H1 (cell line): ENCODE measurements at regions not wholly inside any gene's neighbourhood (a gene's known extent, or its start where the extent isn't known, plus 50 kb on each side); places are given as distances from the start of the nearest gene placed in this dataset.

Source experiments
- CTCF ChIA-PET: fragments of 300-600 bp; sonication (Branson Sonifier 250); formaldehyde crosslinking; loops from one replicate; lab custom pipeline; 2021; ENCODE audit not compliant: partially characterized antibody; lab: Charles Lee
- POLR2A ChIA-PET: fragments of 300-600 bp; sonication (Branson Sonifier 250); formaldehyde crosslinking; loops from one replicate; lab custom pipeline; 2021; ENCODE audit warnings: inconsistent platforms; ENCODE audit not compliant: partially characterized antibody; lab: Charles Lee
- DNase-seq, 2 experiments: peaks; one replicate each; pipeline versions ENCODE4 v3.0.0 to v3.0.0-alpha.2; 2010 to 2022; ENCODE audit warnings: low spot score in 2 of 2, low read depth in 1 of 2, mixed read lengths in 1 of 2
- FAIRE-seq: peaks from 2 replicates; lab custom pipeline; 2011; peaks lifted over from hg19 to GRCh38; lab: Jason Lieb, UNC
- H2AFZ ChIP-seq: 2 replicates; pipeline ENCODE4 v1.8.1; 2012; ENCODE audit warnings: low read length, inconsistent platforms
- H2AK5ac ChIP-seq: 2 replicates; pipeline ENCODE4 v1.6.1; 2013; ENCODE audit warnings: low read depth, low read length
- H2BK120ac ChIP-seq: replicated peaks from 2 replicates; pipeline ENCODE3; 2013; ENCODE audit warnings: low read depth, low read length, inconsistent platforms
- H2BK12ac ChIP-seq: 2 replicates; pipeline ENCODE4 v1.6.1; 2013; ENCODE audit warnings: low read depth, low read length
- H2BK15ac ChIP-seq: 2 replicates; pipeline ENCODE4 v1.6.1; 2013; ENCODE audit warnings: low read length
- H2BK20ac ChIP-seq: 2 replicates; pipeline ENCODE4 v1.6.1; 2013; ENCODE audit warnings: low read length
- H2BK5ac ChIP-seq: 2 replicates; pipeline ENCODE4 v1.6.1; 2013; ENCODE audit warnings: low read depth, low read length
- H3K14ac ChIP-seq: 2 replicates; pipeline ENCODE4 v1.6.1; 2013; ENCODE audit warnings: inconsistent platforms; ENCODE audit not compliant: insufficient read length
- H3K18ac ChIP-seq: 2 replicates; pipeline ENCODE4 v1.6.1; 2013; ENCODE audit warnings: low read length; ENCODE audit errors: extremely low read depth
- H3K23ac ChIP-seq: 2 replicates; pipeline ENCODE4 v1.6.1; 2013; ENCODE audit warnings: inconsistent platforms; ENCODE audit not compliant: insufficient read length
- H3K23me2 ChIP-seq: 2 replicates; pipeline ENCODE4 v1.6.1; 2013; ENCODE audit warnings: low read depth, low read length
- H3K27ac ChIP-seq: 2 replicates; pipeline ENCODE4 v1.6.1; 2011; ENCODE audit warnings: low read depth, low read length, inconsistent platforms
- H3K27me3 ChIP-seq, 4 experiments: replicated peaks in 1 of 4; 1 replicate in 1 of 4; 2 replicates in 3 of 4; pipeline versions ENCODE4 v1.6.1 to v1.8.1; 2011 to 2013; ENCODE audit warnings: low read length in 3 of 4, mild to moderate bottlenecking in 3 of 4, inconsistent platforms in 2 of 4, mixed read lengths in 2 of 4, moderate library complexity in 1 of 4; ENCODE audit not compliant: control insufficient read depth in 3 of 4, insufficient read depth in 3 of 4; ENCODE audit errors: extremely low read depth in 1 of 4
- H3K36me3 ChIP-seq, 4 experiments: 2 replicates each; pipeline versions ENCODE4 v1.6.1 to v1.8.1; 2011 to 2013; ENCODE audit warnings: mild to moderate bottlenecking in 4 of 4, low read length in 3 of 4, moderate library complexity in 2 of 4, control low read depth in 1 of 4, inconsistent platforms in 1 of 4; ENCODE audit not compliant: insufficient read depth in 4 of 4, control insufficient read depth in 2 of 4
- H3K4ac ChIP-seq: replicated peaks from 2 replicates; pipeline ENCODE3; 2013; ENCODE audit warnings: low read length, low read depth, mixed read lengths, inconsistent platforms; ENCODE audit not compliant: insufficient read length
- H3K4me1 ChIP-seq, 4 experiments: replicated peaks in 1 of 4; 1 replicate in 1 of 4; 2 replicates in 3 of 4; pipeline versions ENCODE4 v1.6.1 to v1.8.1; 2011 to 2013; ENCODE audit warnings: low read length in 3 of 4, inconsistent platforms in 2 of 4, mixed read lengths in 1 of 4; ENCODE audit not compliant: insufficient read depth in 4 of 4, control insufficient read depth in 3 of 4
- H3K4me2 ChIP-seq, 2 experiments: 2 replicates each; pipeline versions ENCODE4 v1.6.1 to v1.8.1; 2011 to 2013; ENCODE audit warnings: low read depth in 2 of 2, low read length in 2 of 2, control low read depth in 1 of 2, inconsistent platforms in 1 of 2, mild to moderate bottlenecking in 1 of 2; ENCODE audit not compliant: insufficient read depth in 1 of 2
- H3K4me3 ChIP-seq, 4 experiments: fragments of 200-600, 300-600 bp in 1 of 4; sonication (generic), shearing (Covaris generic), sonication (Bioruptor Twin) in 1 of 4; 2 replicates each; pipeline versions ENCODE4 v1.5.1 to v1.8.1; 2011 to 2016; ENCODE audit warnings: low read length in 4 of 4, low read depth in 3 of 4, control low read depth in 2 of 4, inconsistent platforms in 2 of 4, mild to moderate bottlenecking in 2 of 4, mixed read lengths in 1 of 4, moderate library complexity in 1 of 4; ENCODE audit not compliant: insufficient read depth in 2 of 4; ENCODE audit errors: extremely low read depth in 1 of 4
- H3K56ac ChIP-seq: replicated peaks from 2 replicates; pipeline ENCODE3; 2013; ENCODE audit warnings: low read depth, mild to moderate bottlenecking, mixed read lengths, low read length, inconsistent platforms; ENCODE audit not compliant: insufficient read length
- H3K79me1 ChIP-seq: 2 replicates; pipeline ENCODE4 v1.6.1; 2013; ENCODE audit warnings: low read depth, low read length, control low read depth
- H3K79me2 ChIP-seq, 2 experiments: 2 replicates each; pipeline versions ENCODE4 v1.6.1 to v1.8.1; 2012 to 2013; ENCODE audit warnings: low read length in 2 of 2, mild to moderate bottlenecking in 2 of 2, inconsistent platforms in 1 of 2; ENCODE audit not compliant: insufficient read depth in 2 of 2, control insufficient read depth in 1 of 2
- H3K9ac ChIP-seq, 4 experiments: replicated peaks in 1 of 4; 1 replicate in 1 of 4; 2 replicates in 3 of 4; pipeline versions ENCODE4 v1.6.1 to v1.8.1; 2011 to 2013; ENCODE audit warnings: low read depth in 3 of 4, low read length in 3 of 4, control low read depth in 2 of 4, mild to moderate bottlenecking in 2 of 4, moderate library complexity in 2 of 4, inconsistent platforms in 1 of 4; ENCODE audit errors: extremely low read depth in 1 of 4
- H3K9me3 ChIP-seq, 2 experiments: 2 replicates each; pipeline versions ENCODE4 v1.6.1 to v1.8.1; 2012 to 2013; ENCODE audit warnings: mild to moderate bottlenecking in 2 of 2, moderate library complexity in 2 of 2, control low read depth in 1 of 2, inconsistent platforms in 1 of 2, low read depth in 1 of 2, low read length in 1 of 2, mixed read lengths in 1 of 2; ENCODE audit not compliant: insufficient read depth in 2 of 2
- H4K20me1 ChIP-seq, 2 experiments: replicated peaks in 1 of 2; 2 replicates each; pipeline versions ENCODE3 to v1.8.1; 2011 to 2013; ENCODE audit warnings: inconsistent platforms in 2 of 2, low read length in 2 of 2, mild to moderate bottlenecking in 1 of 2; ENCODE audit not compliant: insufficient read depth in 2 of 2, control insufficient read depth in 1 of 2
- H4K5ac ChIP-seq: 2 replicates; pipeline ENCODE4 v1.6.1; 2013; ENCODE audit warnings: low read length, low read depth, mixed read lengths, inconsistent platforms; ENCODE audit not compliant: insufficient read length
- H4K8ac ChIP-seq: 2 replicates; pipeline ENCODE4 v1.8.0; 2013; ENCODE audit warnings: mild to moderate bottlenecking, moderate library complexity, low read length, inconsistent platforms; ENCODE audit not compliant: insufficient read depth; ENCODE audit errors: extremely low read depth
- H4K91ac ChIP-seq: replicated peaks from 2 replicates; pipeline ENCODE3; 2013; ENCODE audit warnings: low read length, mixed read lengths, inconsistent platforms; ENCODE audit not compliant: insufficient read length
- ASH2L ChIP-seq: fragments of 200-600, 300-600 bp; sonication (generic); IDR thresholded peaks from one replicate; pipeline ENCODE4 v1.7.1; 2017; ENCODE audit warnings: low read length
- CREB1 ChIP-seq: IDR thresholded peaks from 2 replicates; pipeline ENCODE4 v1.6.1; 2012; ENCODE audit warnings: inconsistent platforms
- EP300 ChIP-seq, 2 experiments: IDR thresholded peaks; 1 replicate in 1 of 2; 2 replicates in 1 of 2; pipeline ENCODE4 v1.6.1; 2011 to 2012; ENCODE audit warnings: low read depth in 2 of 2, low read length in 2 of 2, mild to moderate bottlenecking in 2 of 2, borderline replicate concordance in 1 of 2, inconsistent platforms in 1 of 2, moderate library complexity in 1 of 2
- HDAC2 ChIP-seq, 2 experiments: fragments of 300-600 bp in 1 of 2; sonication (generic) in 1 of 2; IDR thresholded peaks; 2 replicates each; pipeline ENCODE4 v1.6.1; 2011 to 2012; ENCODE audit warnings: low read depth in 2 of 2, low read length in 2 of 2, mild to moderate bottlenecking in 2 of 2, moderate library complexity in 2 of 2, borderline replicate concordance in 1 of 2, inconsistent platforms in 1 of 2
- KDM1A ChIP-seq: fragments of 200-600, 300-600 bp; sonication (generic); IDR thresholded peaks from 2 replicates; pipeline ENCODE4 v1.7.1; 2016; ENCODE audit warnings: mild to moderate bottlenecking, low read length, borderline replicate concordance
- NANOG ChIP-seq: IDR thresholded peaks from 2 replicates; pipeline ENCODE4 v1.6.1; 2011; ENCODE audit warnings: low read length, low read depth, mild to moderate bottlenecking, inconsistent platforms; ENCODE audit not compliant: insufficient read depth, poor library complexity, severe bottlenecking
- SIRT6 ChIP-seq: IDR thresholded peaks from one replicate; pipeline ENCODE4 v1.7.1; 2012; ENCODE audit warnings: low read length, inconsistent platforms
- TAF7 ChIP-seq: optimal IDR thresholded peaks from 2 replicates; pipeline ENCODE3; 2011; ENCODE audit warnings: low read depth, mild to moderate bottlenecking, inconsistent platforms, low read length, moderate library complexity, borderline replicate concordance
- WGBS, 2 experiments: shearing (Covaris generic) in 1 of 2; methylation state at CpG; one replicate each; pipeline versions ENCODE4 v1.1.6 to v1.1.7; 2013 to 2015; ENCODE audit warnings: low lambda C conversion rate in 2 of 2, mixed read lengths in 2 of 2, inconsistent platforms in 1 of 2, low coverage in 1 of 2, missing lambda C conversion rate in 1 of 2; ENCODE audit not compliant: insufficient replicate concordance in 2 of 2, insufficient coverage in 1 of 2, insufficient read length in 1 of 2; ENCODE audit errors: extremely low coverage in 1 of 2, missing lambda C conversion rate in 1 of 2; 5-methylcytosine and 5-hydroxymethylcytosine counted together
- TF ChIP-seq, protein P1 (sequence below): IDR thresholded peaks from 2 replicates; pipeline ENCODE4 v1.6.1; 2012; ENCODE audit warnings: inconsistent platforms
- TF ChIP-seq, protein P2 (sequence below), 3 experiments: IDR thresholded peaks; 1 replicate in 2 of 3; 2 replicates in 1 of 3; pipeline versions ENCODE4 v1.5.1 to v1.6.1; 2011; ENCODE audit warnings: low read length in 3 of 3, mild to moderate bottlenecking in 3 of 3, inconsistent platforms in 2 of 3, low read depth in 1 of 3, moderate library complexity in 1 of 3; ENCODE audit not compliant: insufficient read depth in 1 of 3; ENCODE audit errors: control extremely low read depth in 1 of 3

DNA sequence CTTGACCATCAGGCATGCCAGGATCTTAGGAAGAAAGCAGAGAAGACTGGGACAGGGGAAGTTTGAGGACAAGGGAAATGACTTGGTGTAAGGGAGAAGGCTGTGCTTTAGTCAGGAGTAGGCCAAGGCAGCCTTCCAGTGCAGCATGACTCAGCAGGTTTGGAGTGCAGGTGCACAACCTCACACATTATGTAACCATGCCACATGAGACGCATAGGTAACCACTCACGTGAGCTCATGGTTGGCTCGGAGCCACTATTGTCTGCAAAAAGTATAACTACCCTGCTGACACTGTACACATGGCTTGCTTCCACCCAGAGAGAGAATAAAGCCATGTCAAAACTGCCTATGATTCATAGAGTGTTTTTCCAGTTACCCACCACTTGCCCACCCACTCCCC is 715.9 kb downstream of the SMARCA1 start:
- Histone ChIP-seq H3K79me1 (no peaks in the 10 kb centered on the region), H4K8ac (no peak overlapping the region), H3K27ac (no peak overlapping the region), H2BK20ac (no peak overlapping the region), H3K4me2 (no peak overlapping the region), H3K36me3 (no peaks in the 10 kb centered on the region), H2BK5ac (no peak overlapping the region), H3K4me3 (no peak overlapping the region), H2AK5ac (no peak overlapping the region), H3K79me2 (no peaks in the 10 kb centered on the region), H4K5ac (no peak overlapping the region), H3K14ac (no peak overlapping the region), H2BK12ac (no peak overlapping the region), H3K4ac (no peak overlapping the region), H2BK120ac (no peak overlapping the region), H3K23ac (no peak overlapping the region), H4K20me1 (no peaks in the 10 kb centered on the region), H4K91ac (no peak overlapping the region), H3K56ac (no peak overlapping the region), H2AFZ (no peak overlapping the region), H3K9me3 (peaks cover 12 to 15% of the 10 kb centered on the region in 2 experiments; a peak in 2 of 4 replicates), H3K9ac (no peak overlapping the region), H3K18ac (no peak overlapping the region), H2BK15ac (no peak overlapping the region), H3K27me3 (no peaks in the 10 kb centered on the region), H3K4me1 (no peaks in the 10 kb centered on the region), H3K23me2 (no peaks in the 10 kb centered on the region)
- DNase-seq, result no peak
- FAIRE-seq, result no peak
- 96% methylated on average over 3 of the region's 3 CpGs; no CpG with 5 or more reads in 1 of the 2 experiments for WGBS, 2 experiments
- CTCF ChIA-PET, result interaction anchor here (1.4 to 5.1 kb wide), 2 partner anchors 9 to 169 kb away, joined by 4 to 22 read pairs; no protein-coding TSS in a partner anchor
- POLR2A ChIA-PET, result no interaction called here
- TF ChIP-seq CREB1 (no peak), ASH2L (no peak), SIRT6 (no peak), KDM1A (no peak), HDAC2 (IDR thresholded peaks at IDR 0.05; ENCODE audit: borderline replicate concordance in 1 of 2, low read depth in 2 of 2, low read length in 2 of 2) (no peak), NANOG (no peak), EP300 (IDR thresholded peaks at IDR 0.05; ENCODE audit: borderline replicate concordance in 1 of 2, low read depth in 2 of 2, low read length in 2 of 2) (no peak), TAF7 (no peak)
- TF ChIP-seq, protein P1, sequence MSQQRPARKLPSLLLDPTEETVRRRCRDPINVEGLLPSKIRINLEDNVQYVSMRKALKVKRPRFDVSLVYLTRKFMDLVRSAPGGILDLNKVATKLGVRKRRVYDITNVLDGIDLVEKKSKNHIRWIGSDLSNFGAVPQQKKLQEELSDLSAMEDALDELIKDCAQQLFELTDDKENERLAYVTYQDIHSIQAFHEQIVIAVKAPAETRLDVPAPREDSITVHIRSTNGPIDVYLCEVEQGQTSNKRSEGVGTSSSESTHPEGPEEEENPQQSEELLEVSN, result no peak
- TF ChIP-seq, protein P2, sequence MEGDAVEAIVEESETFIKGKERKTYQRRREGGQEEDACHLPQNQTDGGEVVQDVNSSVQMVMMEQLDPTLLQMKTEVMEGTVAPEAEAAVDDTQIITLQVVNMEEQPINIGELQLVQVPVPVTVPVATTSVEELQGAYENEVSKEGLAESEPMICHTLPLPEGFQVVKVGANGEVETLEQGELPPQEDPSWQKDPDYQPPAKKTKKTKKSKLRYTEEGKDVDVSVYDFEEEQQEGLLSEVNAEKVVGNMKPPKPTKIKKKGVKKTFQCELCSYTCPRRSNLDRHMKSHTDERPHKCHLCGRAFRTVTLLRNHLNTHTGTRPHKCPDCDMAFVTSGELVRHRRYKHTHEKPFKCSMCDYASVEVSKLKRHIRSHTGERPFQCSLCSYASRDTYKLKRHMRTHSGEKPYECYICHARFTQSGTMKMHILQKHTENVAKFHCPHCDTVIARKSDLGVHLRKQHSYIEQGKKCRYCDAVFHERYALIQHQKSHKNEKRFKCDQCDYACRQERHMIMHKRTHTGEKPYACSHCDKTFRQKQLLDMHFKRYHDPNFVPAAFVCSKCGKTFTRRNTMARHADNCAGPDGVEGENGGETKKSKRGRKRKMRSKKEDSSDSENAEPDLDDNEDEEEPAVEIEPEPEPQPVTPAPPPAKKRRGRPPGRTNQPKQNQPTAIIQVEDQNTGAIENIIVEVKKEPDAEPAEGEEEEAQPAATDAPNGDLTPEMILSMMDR (IDR thresholded peaks at IDR 0.05; ENCODE audit: control extremely low read depth in 1 of 3, insufficient read depth in 1 of 3, low read depth in 1 of 3, low read length in 3 of 3), result no peak
